ENCODE measurements at regions not wholly inside any gene's neighbourhood (a gene's known extent, or its start where the extent isn't known, plus 50 kb on each side); places are given as distances from the start of the nearest gene placed in this dataset.
"Not testable (repeated sequence)": the region's sequence is repeated elsewhere in the genome, so short reads cannot be mapped to it uniquely, and the experiment has no call there.

DNA sequence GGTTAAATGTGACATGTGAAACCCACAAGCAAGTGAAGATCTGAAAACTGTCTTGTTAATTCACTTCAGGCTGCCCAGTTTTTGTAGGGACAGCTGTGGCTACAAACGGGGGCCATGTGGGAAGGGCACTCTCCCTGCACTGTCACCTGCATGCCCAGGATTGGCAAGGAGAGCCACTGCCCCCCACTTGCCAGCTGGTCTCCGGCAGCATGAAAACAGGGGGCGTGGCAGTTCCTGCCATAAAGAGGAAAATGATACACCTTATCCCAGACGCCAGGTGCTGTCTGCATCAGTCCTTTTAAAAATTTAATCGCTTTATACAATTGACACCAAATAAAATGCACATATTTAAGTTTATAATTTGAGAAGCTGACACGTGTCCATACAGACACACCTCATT, 309.1 kb downstream of the KLF13 start:
- TF ChIP-seq, protein P1, sequence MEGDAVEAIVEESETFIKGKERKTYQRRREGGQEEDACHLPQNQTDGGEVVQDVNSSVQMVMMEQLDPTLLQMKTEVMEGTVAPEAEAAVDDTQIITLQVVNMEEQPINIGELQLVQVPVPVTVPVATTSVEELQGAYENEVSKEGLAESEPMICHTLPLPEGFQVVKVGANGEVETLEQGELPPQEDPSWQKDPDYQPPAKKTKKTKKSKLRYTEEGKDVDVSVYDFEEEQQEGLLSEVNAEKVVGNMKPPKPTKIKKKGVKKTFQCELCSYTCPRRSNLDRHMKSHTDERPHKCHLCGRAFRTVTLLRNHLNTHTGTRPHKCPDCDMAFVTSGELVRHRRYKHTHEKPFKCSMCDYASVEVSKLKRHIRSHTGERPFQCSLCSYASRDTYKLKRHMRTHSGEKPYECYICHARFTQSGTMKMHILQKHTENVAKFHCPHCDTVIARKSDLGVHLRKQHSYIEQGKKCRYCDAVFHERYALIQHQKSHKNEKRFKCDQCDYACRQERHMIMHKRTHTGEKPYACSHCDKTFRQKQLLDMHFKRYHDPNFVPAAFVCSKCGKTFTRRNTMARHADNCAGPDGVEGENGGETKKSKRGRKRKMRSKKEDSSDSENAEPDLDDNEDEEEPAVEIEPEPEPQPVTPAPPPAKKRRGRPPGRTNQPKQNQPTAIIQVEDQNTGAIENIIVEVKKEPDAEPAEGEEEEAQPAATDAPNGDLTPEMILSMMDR (tag by site-specific recombination; IDR thresholded peaks at IDR 0.05), result not testable (repeated sequence)
- not testable (repeated sequence) for TF ChIP-seq ZNF24 (tag by site-specific recombination; IDR thresholded peaks at IDR 0.05); ZBTB8A (tag by site-specific recombination; IDR thresholded peaks at IDR 0.05); ZBTB20 (tag by site-specific recombination; IDR thresholded peaks at IDR 0.05); ZNF239 (tag by site-specific recombination; IDR thresholded peaks at IDR 0.05); GFI1B (tag by site-specific recombination; IDR thresholded peaks at IDR 0.05); TRIM28 (IDR thresholded peaks at IDR 0.05; ENCODE audit: borderline replicate concordance, low read length); REPIN1 (tag by site-specific recombination; IDR thresholded peaks at IDR 0.05; ENCODE audit: low read depth); ZBTB21 (tag by site-specific recombination; IDR thresholded peaks at IDR 0.05); HOXD13 (CRISPR knock-in tag; IDR thresholded peaks at IDR 0.05; ENCODE audit: borderline replicate concordance); KLF10 (tag by site-specific recombination; IDR thresholded peaks at IDR 0.05)
- TF ChIP-seq, protein P2, sequence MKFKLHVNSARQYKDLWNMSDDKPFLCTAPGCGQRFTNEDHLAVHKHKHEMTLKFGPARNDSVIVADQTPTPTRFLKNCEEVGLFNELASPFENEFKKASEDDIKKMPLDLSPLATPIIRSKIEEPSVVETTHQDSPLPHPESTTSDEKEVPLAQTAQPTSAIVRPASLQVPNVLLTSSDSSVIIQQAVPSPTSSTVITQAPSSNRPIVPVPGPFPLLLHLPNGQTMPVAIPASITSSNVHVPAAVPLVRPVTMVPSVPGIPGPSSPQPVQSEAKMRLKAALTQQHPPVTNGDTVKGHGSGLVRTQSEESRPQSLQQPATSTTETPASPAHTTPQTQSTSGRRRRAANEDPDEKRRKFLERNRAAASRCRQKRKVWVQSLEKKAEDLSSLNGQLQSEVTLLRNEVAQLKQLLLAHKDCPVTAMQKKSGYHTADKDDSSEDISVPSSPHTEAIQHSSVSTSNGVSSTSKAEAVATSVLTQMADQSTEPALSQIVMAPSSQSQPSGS (tag by site-specific recombination; IDR thresholded peaks at IDR 0.05; ENCODE audit: low read depth), result not testable (repeated sequence)
- TF ChIP-seq, protein P3, sequence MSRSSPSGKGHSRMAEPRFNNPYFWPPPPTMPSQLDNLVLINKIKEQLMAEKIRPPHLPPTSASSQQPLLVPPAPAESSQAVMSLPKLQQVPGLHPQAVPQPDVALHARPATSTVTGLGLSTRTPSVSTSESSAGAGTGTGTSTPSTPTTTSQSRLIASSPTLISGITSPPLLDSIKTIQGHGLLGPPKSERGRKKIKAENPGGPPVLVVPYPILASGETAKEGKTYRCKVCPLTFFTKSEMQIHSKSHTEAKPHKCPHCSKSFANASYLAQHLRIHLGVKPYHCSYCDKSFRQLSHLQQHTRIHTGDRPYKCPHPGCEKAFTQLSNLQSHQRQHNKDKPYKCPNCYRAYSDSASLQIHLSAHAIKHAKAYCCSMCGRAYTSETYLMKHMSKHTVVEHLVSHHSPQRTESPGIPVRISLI (tag by site-specific recombination; IDR thresholded peaks at IDR 0.05), result not testable (repeated sequence)
- TF ChIP-seq, protein P4, sequence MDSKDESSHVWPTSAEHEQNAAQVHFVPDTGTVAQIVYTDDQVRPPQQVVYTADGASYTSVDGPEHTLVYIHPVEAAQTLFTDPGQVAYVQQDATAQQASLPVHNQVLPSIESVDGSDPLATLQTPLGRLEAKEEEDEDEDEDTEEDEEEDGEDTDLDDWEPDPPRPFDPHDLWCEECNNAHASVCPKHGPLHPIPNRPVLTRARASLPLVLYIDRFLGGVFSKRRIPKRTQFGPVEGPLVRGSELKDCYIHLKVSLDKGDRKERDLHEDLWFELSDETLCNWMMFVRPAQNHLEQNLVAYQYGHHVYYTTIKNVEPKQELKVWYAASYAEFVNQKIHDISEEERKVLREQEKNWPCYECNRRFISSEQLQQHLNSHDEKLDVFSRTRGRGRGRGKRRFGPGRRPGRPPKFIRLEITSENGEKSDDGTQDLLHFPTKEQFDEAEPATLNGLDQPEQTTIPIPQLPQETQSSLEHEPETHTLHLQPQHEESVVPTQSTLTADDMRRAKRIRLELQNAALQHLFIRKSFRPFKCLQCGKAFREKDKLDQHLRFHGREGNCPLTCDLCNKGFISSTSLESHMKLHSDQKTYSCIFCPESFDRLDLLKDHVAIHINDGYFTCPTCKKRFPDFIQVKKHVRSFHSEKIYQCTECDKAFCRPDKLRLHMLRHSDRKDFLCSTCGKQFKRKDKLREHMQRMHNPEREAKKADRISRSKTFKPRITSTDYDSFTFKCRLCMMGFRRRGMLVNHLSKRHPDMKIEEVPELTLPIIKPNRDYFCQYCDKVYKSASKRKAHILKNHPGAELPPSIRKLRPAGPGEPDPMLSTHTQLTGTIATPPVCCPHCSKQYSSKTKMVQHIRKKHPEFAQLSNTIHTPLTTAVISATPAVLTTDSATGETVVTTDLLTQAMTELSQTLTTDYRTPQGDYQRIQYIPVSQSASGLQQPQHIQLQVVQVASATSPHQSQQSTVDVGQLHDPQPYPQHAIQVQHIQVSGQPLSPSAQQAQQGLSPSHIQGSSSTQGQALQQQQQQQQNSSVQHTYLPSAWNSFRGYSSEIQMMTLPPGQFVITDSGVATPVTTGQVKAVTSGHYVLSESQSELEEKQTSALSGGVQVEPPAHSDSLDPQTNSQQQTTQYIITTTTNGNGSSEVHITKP (tag by site-specific recombination; IDR thresholded peaks at IDR 0.05), result not testable (repeated sequence)

All from HEK293 (cell line).